Hepatocyte (in vitro differentiated cells): ENCODE measurements at regions not wholly inside any gene's neighbourhood (a gene's known extent, or its start where the extent isn't known, plus 50 kb on each side); places are given as distances from the start of the nearest gene placed in this dataset.
A peak's percentile ranks its signal among the peaks of the same experiment; 100 is the strongest.

Source experiments
- DNase-seq: peaks from one replicate; pipeline ENCODE4 v3.0.0-alpha.2; 2016; ENCODE audit warnings: low spot score
- H2AFZ ChIP-seq: fragments of 200-600 bp; sonication (generic); 2 replicates; pipeline ENCODE4 v1.6.0; 2016; ENCODE audit warnings: antibody characterized with exemption, mild to moderate bottlenecking
- H3K27ac ChIP-seq: fragments of 200-600 bp; sonication (generic); 2 replicates; pipeline ENCODE4 v1.5.1; 2016; ENCODE audit warnings: mild to moderate bottlenecking
- H3K27me3 ChIP-seq: fragments of 200-600 bp; sonication (generic); 2 replicates; pipeline ENCODE4 v1.6.1; 2016
- H3K36me3 ChIP-seq: fragments of 200-600 bp; sonication (generic); replicated peaks from 2 replicates; pipeline ENCODE4 v1.5.1; 2016; ENCODE audit warnings: low read depth; ENCODE audit not compliant: insufficient read depth
- H3K4me1 ChIP-seq: fragments of 200-600 bp; sonication (generic); 2 replicates; pipeline ENCODE4 v1.5.1; 2016; ENCODE audit warnings: mild to moderate bottlenecking, moderate library complexity; ENCODE audit not compliant: insufficient read depth
- H3K4me2 ChIP-seq: fragments of 200-600 bp; sonication (generic); 2 replicates; pipeline ENCODE4 v1.6.0; 2016
- H3K4me3 ChIP-seq: fragments of 200-600 bp; sonication (generic); 2 replicates; pipeline ENCODE4 v1.5.1; 2016; ENCODE audit warnings: mild to moderate bottlenecking
- H3K79me2 ChIP-seq: fragments of 200-600 bp; sonication (generic); 2 replicates; pipeline ENCODE4 v1.6.0; 2017; ENCODE audit warnings: mild to moderate bottlenecking
- H3K9me2 ChIP-seq: fragments of 200-600 bp; sonication (generic); replicated peaks from 2 replicates; pipeline ENCODE4 v1.6.0; 2017; ENCODE audit warnings: mild to moderate bottlenecking; ENCODE audit not compliant: insufficient read depth
- H3K9me3 ChIP-seq: fragments of 200-600 bp; sonication (generic); 2 replicates; pipeline ENCODE4 v1.5.1; 2016; ENCODE audit warnings: low read depth, mild to moderate bottlenecking
- H4K20me1 ChIP-seq: fragments of 200-600 bp; sonication (generic); 2 replicates; pipeline ENCODE4 v1.6.0; 2016; ENCODE audit warnings: mild to moderate bottlenecking; ENCODE audit not compliant: insufficient read depth, poor library complexity, severe bottlenecking
- EZH2 ChIP-seq: fragments of 200-600 bp; sonication (generic); IDR thresholded peaks from 2 replicates; pipeline ENCODE4 v1.6.1; 2016; ENCODE audit warnings: antibody characterized with exemption, mild to moderate bottlenecking, borderline replicate concordance
- EZH2phosphoT487 ChIP-seq: fragments of 200-600 bp; sonication (generic); IDR thresholded peaks from one replicate; pipeline ENCODE4 v1.6.1; 2018; ENCODE audit warnings: antibody characterized with exemption, mild to moderate bottlenecking, low read depth, moderate library complexity; ENCODE audit not compliant: unreplicated experiment, severe bottlenecking
- WGBS: methylation state at CpG from one replicate; pipeline ENCODE4 v1.1.6; 2016; ENCODE audit warnings: low lambda C conversion rate; ENCODE audit errors: missing lambda C conversion rate; 5-methylcytosine and 5-hydroxymethylcytosine counted together
- TF ChIP-seq, protein P1 (sequence below): fragments of 200-600 bp; sonication (generic); IDR thresholded peaks from 2 replicates; pipeline ENCODE4 v1.5.1; 2016; ENCODE audit warnings: antibody characterized with exemption, mild to moderate bottlenecking; ENCODE audit not compliant: poor library complexity

DNA sequence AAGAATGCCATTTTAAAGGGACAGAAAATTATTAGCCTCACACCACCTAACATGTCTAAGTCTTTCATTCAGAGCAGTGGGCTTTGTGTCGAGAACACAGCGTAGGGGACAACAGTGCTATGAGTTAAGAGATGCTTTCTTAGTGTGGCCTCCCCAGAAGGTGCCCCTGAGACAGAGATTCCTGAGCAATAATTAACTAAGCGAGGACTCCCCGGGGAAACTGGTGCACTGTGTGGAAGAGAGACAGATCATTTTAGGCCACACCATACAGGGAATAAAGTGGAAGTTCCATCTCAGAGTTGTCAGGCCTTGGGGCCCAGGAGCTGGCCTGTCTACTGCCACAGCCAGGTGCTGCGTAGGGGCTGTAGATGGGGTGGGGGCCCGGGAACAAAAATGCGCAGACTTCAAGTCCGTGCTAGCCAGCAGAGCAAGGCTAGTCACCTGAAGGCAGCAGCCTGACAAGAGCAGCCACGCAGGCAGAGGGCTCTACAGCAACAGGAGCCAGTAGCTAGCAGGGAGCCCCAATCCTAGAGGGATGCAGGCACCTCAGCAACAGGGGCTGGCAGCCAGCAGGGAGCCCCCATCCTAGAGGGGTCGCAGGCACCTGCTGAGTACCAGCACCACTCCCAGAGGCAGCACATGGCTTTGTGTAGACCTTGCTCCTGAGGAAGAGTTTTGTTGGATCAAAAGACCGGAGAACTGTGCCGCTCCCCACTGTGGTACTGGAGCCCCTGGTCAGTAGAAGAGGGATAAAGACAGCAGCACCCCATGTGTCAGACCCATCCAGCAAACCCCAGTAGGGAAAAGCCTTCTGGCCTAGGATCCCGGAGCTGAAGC, 63.0 kb upstream of the NXT1 start:
- Histone ChIP-seq H3K27ac (no peak overlapping the region), H3K9me3 (no peaks in the 10 kb centered on the region), H3K79me2 (no peaks in the 10 kb centered on the region), H4K20me1 (no peaks in the 10 kb centered on the region), H3K36me3 (no peaks in the 10 kb centered on the region), H3K27me3 (no peaks in the 10 kb centered on the region), H3K9me2 (no peaks in the 10 kb centered on the region), H3K4me3 (no peak overlapping the region), H2AFZ (no peak overlapping the region), H3K4me1 (peaks cover 10% of the 10 kb centered on the region), H3K4me2 (no peak overlapping the region)
- 78% methylated on average over 13 of the region's 13 CpGs for WGBS
- DNase-seq: peak; percentile 17
- TF ChIP-seq EZH2phosphoT487 (no peak), EZH2 (no peak)
- TF ChIP-seq, protein P1, sequence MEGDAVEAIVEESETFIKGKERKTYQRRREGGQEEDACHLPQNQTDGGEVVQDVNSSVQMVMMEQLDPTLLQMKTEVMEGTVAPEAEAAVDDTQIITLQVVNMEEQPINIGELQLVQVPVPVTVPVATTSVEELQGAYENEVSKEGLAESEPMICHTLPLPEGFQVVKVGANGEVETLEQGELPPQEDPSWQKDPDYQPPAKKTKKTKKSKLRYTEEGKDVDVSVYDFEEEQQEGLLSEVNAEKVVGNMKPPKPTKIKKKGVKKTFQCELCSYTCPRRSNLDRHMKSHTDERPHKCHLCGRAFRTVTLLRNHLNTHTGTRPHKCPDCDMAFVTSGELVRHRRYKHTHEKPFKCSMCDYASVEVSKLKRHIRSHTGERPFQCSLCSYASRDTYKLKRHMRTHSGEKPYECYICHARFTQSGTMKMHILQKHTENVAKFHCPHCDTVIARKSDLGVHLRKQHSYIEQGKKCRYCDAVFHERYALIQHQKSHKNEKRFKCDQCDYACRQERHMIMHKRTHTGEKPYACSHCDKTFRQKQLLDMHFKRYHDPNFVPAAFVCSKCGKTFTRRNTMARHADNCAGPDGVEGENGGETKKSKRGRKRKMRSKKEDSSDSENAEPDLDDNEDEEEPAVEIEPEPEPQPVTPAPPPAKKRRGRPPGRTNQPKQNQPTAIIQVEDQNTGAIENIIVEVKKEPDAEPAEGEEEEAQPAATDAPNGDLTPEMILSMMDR: no peak

- peaks cover 10% of the 10 kb centered on the region for H3K4me1 ChIP-seq
- no peaks in the 10 kb centered on the region for H3K27me3 ChIP-seq
- TF ChIP-seq, protein P1: no peak
- TF ChIP-seq EZH2phosphoT487 (no peak), EZH2 (no peak)
- DNase-seq: no peak
- no peaks in the 10 kb centered on the region for H3K79me2 ChIP-seq
- H4K20me1 ChIP-seq: no peaks in the 10 kb centered on the region
- H3K4me3 ChIP-seq: no peak overlapping the region
- WGBS: 88% methylated on average over 8 of the region's 8 CpGs
- H3K9me2 ChIP-seq: no peaks in the 10 kb centered on the region
- no peak overlapping the region for H3K4me2 ChIP-seq
- H3K36me3 ChIP-seq: no peaks in the 10 kb centered on the region
- no peak overlapping the region for H2AFZ ChIP-seq
- H3K9me3 ChIP-seq: no peaks in the 10 kb centered on the region
- H3K27ac ChIP-seq: no peak overlapping the region
These were observed 64.2 kb upstream of the NXT1 start for GRCh38 chr20:23286346-23286745.

DNA sequence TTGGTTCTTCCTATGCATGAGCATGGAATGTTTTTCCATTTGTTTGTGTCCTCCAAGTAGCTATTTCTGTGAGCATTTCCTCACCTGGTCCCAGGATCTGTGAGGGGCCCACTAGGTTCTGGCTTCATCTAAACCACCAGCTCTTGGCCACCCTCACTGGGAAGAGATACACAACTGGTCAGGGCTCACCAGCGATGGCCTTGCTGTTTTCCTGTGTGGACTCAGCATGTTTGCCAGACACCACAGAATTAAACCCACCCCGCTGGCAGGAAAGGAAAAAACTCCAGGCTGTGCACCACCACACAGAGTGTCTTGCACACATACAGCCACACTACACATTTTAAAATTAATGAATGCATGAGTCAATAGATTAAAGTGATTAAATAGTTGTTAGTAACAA, 65.1 kb upstream of the NXT1 start:
- Histone ChIP-seq H3K27me3 (no peaks in the 10 kb centered on the region), H3K9me2 (no peaks in the 10 kb centered on the region), H3K4me3 (no peak overlapping the region), H3K27ac (no peak overlapping the region), H3K79me2 (no peaks in the 10 kb centered on the region), H4K20me1 (no peaks in the 10 kb centered on the region), H3K36me3 (no peaks in the 10 kb centered on the region), H3K4me2 (no peak overlapping the region), H3K4me1 (peaks cover 10% of the 10 kb centered on the region), H3K9me3 (no peaks in the 10 kb centered on the region), H2AFZ (no peak overlapping the region)
- WGBS: 85% methylated on average over 2 of the region's 2 CpGs
- TF ChIP-seq EZH2phosphoT487 (no peak), EZH2 (no peak)
- TF ChIP-seq, protein P1: no peak
- no peak for DNase-seq
